IMR-90 (cell line): ENCODE measurements at regions not wholly inside any gene's neighbourhood (a gene's known extent, or its start where the extent isn't known, plus 50 kb on each side); places are given as distances from the start of the nearest gene placed in this dataset.

ENCODE experiments used
- ATAC-seq: fragments of 200-7000 bp; cut with Tn5 transposase; 2 replicates; pipeline ENCODE4 v1.9.1; 2020; ENCODE audit warnings: low read depth, mild to moderate bottlenecking, moderate library complexity
- BruUV-seq: library from RNA; stranded (reverse); fragments of 400-500 nt; replicated peaks from 2 replicates; lab custom pipeline; 2021; lab: Mats Ljungman, UMichigan
- CTCF ChIA-PET: fragments of 300-600 bp; formaldehyde crosslinking; extraction: SDS; loops from one replicate; lab custom pipeline; 2021; ENCODE audit warnings: antibody characterized with exemption; lab: Yijun Ruan, JAX
- POLR2A ChIA-PET: fragments of 300-600 bp; sonication (Branson Sonifier 250); formaldehyde crosslinking; loops from one replicate; lab custom pipeline; 2022; ENCODE audit warnings: antibody characterized with exemption; ENCODE audit not compliant: unreplicated experiment; lab: Charles Lee
- DNase-seq: peaks from one replicate; pipeline ENCODE4 v3.0.0; 2013
- H2AFZ ChIP-seq: replicated peaks from 2 replicates; pipeline ENCODE3; 2013; ENCODE audit warnings: low read length, mild to moderate bottlenecking; ENCODE audit not compliant: poor library complexity
- H2AK5ac ChIP-seq: 2 replicates; pipeline ENCODE4 v1.6.1; 2013; ENCODE audit warnings: low read depth, low read length, inconsistent platforms
- H2AK9ac ChIP-seq: replicated peaks from 2 replicates; pipeline ENCODE3; 2013; ENCODE audit warnings: mild to moderate bottlenecking, low read depth, low read length, moderate library complexity; ENCODE audit not compliant: poor library complexity
- H2BK120ac ChIP-seq: 2 replicates; pipeline ENCODE4 v1.6.1; 2013; ENCODE audit warnings: low read depth, low read length, inconsistent platforms
- H2BK15ac ChIP-seq: 3 replicates; pipeline ENCODE4 v1.6.1; 2013; ENCODE audit warnings: low read depth, low read length, inconsistent platforms
- H2BK20ac ChIP-seq: 2 replicates; pipeline ENCODE4 v1.6.1; 2013; ENCODE audit warnings: low read depth, mild to moderate bottlenecking, inconsistent platforms, low read length, moderate library complexity
- H2BK5ac ChIP-seq: 2 replicates; pipeline ENCODE4 v1.6.1; 2013; ENCODE audit warnings: mild to moderate bottlenecking, low read depth, low read length, inconsistent platforms; ENCODE audit not compliant: poor library complexity, severe bottlenecking
- H3K14ac ChIP-seq: replicated peaks from 2 replicates; pipeline ENCODE4 v1.6.1; 2013; ENCODE audit warnings: low read depth, low read length, inconsistent platforms
- H3K18ac ChIP-seq: 2 replicates; pipeline ENCODE4 v1.6.1; 2013; ENCODE audit warnings: low read depth, low read length, control low read depth
- H3K23ac ChIP-seq: 2 replicates; pipeline ENCODE4 v1.6.1; 2013; ENCODE audit warnings: low read depth, low read length, inconsistent platforms
- H3K27ac ChIP-seq: 2 replicates; pipeline ENCODE4 v1.5.1; 2013; ENCODE audit warnings: mild to moderate bottlenecking, control low read depth, low read length; ENCODE audit not compliant: insufficient read depth
- H3K27me3 ChIP-seq: 2 replicates; pipeline ENCODE4 v1.6.1; 2013; ENCODE audit warnings: low read length; ENCODE audit not compliant: control insufficient read depth, insufficient read depth
- H3K36me3 ChIP-seq: 2 replicates; pipeline ENCODE4 v1.6.1; 2013; ENCODE audit warnings: low read length, mixed read lengths; ENCODE audit not compliant: control insufficient read depth, insufficient read depth
- H3K4ac ChIP-seq: 2 replicates; pipeline ENCODE4 v1.6.1; 2013; ENCODE audit warnings: low read depth, low read length, inconsistent platforms
- H3K4me1 ChIP-seq: 2 replicates; pipeline ENCODE4 v1.6.1; 2013; ENCODE audit warnings: low read length, mixed read lengths; ENCODE audit not compliant: control insufficient read depth, insufficient read depth
- H3K4me2 ChIP-seq: 2 replicates; pipeline ENCODE4 v1.6.1; 2013; ENCODE audit warnings: low read depth, mild to moderate bottlenecking, control low read depth, low read length, moderate library complexity
- H3K4me3 ChIP-seq: 2 replicates; pipeline ENCODE4 v1.5.1; 2013; ENCODE audit warnings: low read depth, mild to moderate bottlenecking, control low read depth, low read length, moderate library complexity; ENCODE audit not compliant: insufficient read depth
- H3K56ac ChIP-seq: 2 replicates; pipeline ENCODE4 v1.6.1; 2013; ENCODE audit warnings: low read length, inconsistent platforms; ENCODE audit not compliant: insufficient read depth; ENCODE audit errors: extremely low read depth
- H3K79me1 ChIP-seq, 2 experiments: 2 replicates each; pipeline ENCODE4 v1.6.1; 2013; ENCODE audit warnings: low read length in 2 of 2, inconsistent platforms in 1 of 2, low read depth in 1 of 2
- H3K9ac ChIP-seq: 2 replicates; pipeline ENCODE4 v1.6.1; 2013; ENCODE audit warnings: low read depth, low read length, control low read depth
- H3K9me1 ChIP-seq: 2 replicates; pipeline ENCODE4 v1.6.1; 2013; ENCODE audit warnings: low read length, inconsistent platforms; ENCODE audit not compliant: insufficient read depth
- H3K9me3 ChIP-seq: 2 replicates; pipeline ENCODE4 v1.6.1; 2013; ENCODE audit warnings: low read length; ENCODE audit not compliant: control insufficient read depth, insufficient read depth
- H4K20me1 ChIP-seq: 2 replicates; pipeline ENCODE4 v1.6.1; 2013; ENCODE audit warnings: low read length, inconsistent platforms; ENCODE audit not compliant: insufficient read depth
- H4K5ac ChIP-seq: 2 replicates; pipeline ENCODE4 v1.6.1; 2013; ENCODE audit warnings: mild to moderate bottlenecking, low read depth, low read length, control low read depth
- H4K8ac ChIP-seq, 2 experiments: 2 replicates each; pipeline ENCODE4 v1.6.1; 2013; ENCODE audit warnings: low read depth in 2 of 2, low read length in 2 of 2, control low read depth in 1 of 2, inconsistent platforms in 1 of 2
- H4K91ac ChIP-seq: 2 replicates; pipeline ENCODE4 v1.6.1; 2013; ENCODE audit warnings: low read depth, low read length, inconsistent platforms; ENCODE audit not compliant: insufficient read depth
- BHLHE40 ChIP-seq: fragments of 150-350 bp; IDR thresholded peaks from 2 replicates; pipeline ENCODE4 v1.6.1; 2016; ENCODE audit warnings: mild to moderate bottlenecking, low read depth, low read length
- CTCF ChIP-seq: conservative IDR thresholded peaks from 2 replicates; pipeline ENCODE4 v1.5.1; 2012; ENCODE audit warnings: mild to moderate bottlenecking, low read depth, low read length, improper control_type of control experiment
- MAZ ChIP-seq: IDR thresholded peaks from 2 replicates; pipeline ENCODE4 v1.6.1; 2012; ENCODE audit warnings: low read depth, mild to moderate bottlenecking, low read length, improper control_type of control experiment, moderate library complexity, borderline replicate concordance
- SMC3 ChIP-seq: fragments of 150-350 bp; IDR thresholded peaks from 2 replicates; pipeline ENCODE4 v1.6.1; 2016; ENCODE audit warnings: low read depth, mild to moderate bottlenecking, antibody characterized with exemption, low read length, moderate library complexity
- WGBS, 2 experiments: methylation state at CpG; one replicate each; pipeline versions ENCODE4 v1.1.5 to v1.1.7; 2013; ENCODE audit warnings: missing lambda C conversion rate in 2 of 2; ENCODE audit not compliant: insufficient read length in 1 of 2; ENCODE audit errors: extremely low coverage in 2 of 2; 5-methylcytosine and 5-hydroxymethylcytosine counted together
- dilution Hi-C: fragments of 300-500 bp; cut with HindIII; formaldehyde crosslinking; loops from one replicate; pipeline ENCODE4 v1.14.3; 2018; ENCODE audit warnings: low sequenced_read_pairs; ENCODE audit not compliant: unreplicated experiment
- in situ Hi-C: fragments of 300-500 bp; cut with MboI; formaldehyde crosslinking; loops from 3 replicates; pipeline ENCODE4 v1.14.3; 2019; ENCODE audit warnings: low sequenced_read_pairs, inconsistent platforms, mixed read lengths
- intact Hi-C: fragments of 100-400 bp; cut with micrococcal nuclease; formaldehyde crosslinking; loops from 2 replicates; pipeline ENCODE4 v1.10.0; 2022

DNA sequence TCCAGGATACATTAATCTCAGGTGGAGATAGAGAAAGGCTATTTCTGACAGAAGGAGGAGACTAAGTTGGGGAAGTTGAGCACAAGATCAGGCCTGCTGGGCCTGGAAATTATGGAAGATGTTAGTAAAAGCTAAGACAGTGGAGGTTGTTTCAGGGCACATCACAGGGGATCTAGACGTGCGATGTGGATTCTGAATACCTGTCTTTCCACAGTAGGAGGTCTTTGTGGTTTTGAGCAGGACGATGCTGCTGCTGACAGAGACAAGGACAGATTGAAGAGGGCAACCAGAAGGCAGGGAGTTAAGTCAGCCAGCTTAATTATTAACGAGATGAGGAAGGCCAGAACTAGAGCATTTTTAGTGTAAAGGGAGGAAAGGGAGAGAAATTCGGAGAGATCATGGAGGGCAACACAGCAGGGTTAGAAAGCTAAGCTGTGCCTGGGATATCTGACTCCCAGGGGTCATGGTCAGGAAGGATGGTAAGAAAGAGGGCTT, 384.9 kb downstream of the MAFB start:
- Histone ChIP-seq H3K4ac (no peak overlapping the region), H3K27me3 (no peaks in the 10 kb centered on the region), H4K91ac (no peak overlapping the region), H4K5ac (no peak overlapping the region), H4K8ac (no peak overlapping the region), H2AK9ac (no peak overlapping the region), H3K9me3 (no peaks in the 10 kb centered on the region), H2BK120ac (no peak overlapping the region), H2BK5ac (no peak overlapping the region), H3K36me3 (no peaks in the 10 kb centered on the region), H2BK15ac (no peak overlapping the region), H3K56ac (no peak overlapping the region), H2AK5ac (no peak overlapping the region), H2AFZ (no peak overlapping the region), H4K20me1 (no peaks in the 10 kb centered on the region), H3K27ac (no peak overlapping the region), H3K18ac (no peak overlapping the region), H3K4me3 (no peak overlapping the region), H3K4me2 (no peak overlapping the region), H2BK20ac (no peak overlapping the region), H3K79me1 (no peaks in the 10 kb centered on the region), H3K23ac (no peak overlapping the region), H3K4me1 (no peaks in the 10 kb centered on the region), H3K9me1 (no peaks in the 10 kb centered on the region), H3K14ac (no peak overlapping the region), H3K9ac (no peak overlapping the region)
- ChIA-PET CTCF (no interaction called here), POLR2A (no interaction called here)
- ATAC-seq (no peak), DNase-seq (no peak)
- 67% methylated on average over 2 of the region's 5 CpGs; no CpG with 5 or more reads in 1 of the 2 experiments for WGBS, 2 experiments
- TF ChIP-seq BHLHE40, result no peak
- TF ChIP-seq MAZ, result no peak
- no peak for TF ChIP-seq SMC3
- TF ChIP-seq CTCF, result no peak
- intact Hi-C loops (no loop called here), dilution Hi-C loops (no loop called here), in situ Hi-C loops (no loop called here)
- BruUV-seq, result no TSS peak
